CD4-positive, alpha-beta T cell treated with Interleukin-17A for 4 hours (primary cell): ENCODE measurements at regions not wholly inside any gene's neighbourhood (a gene's known extent, or its start where the extent isn't known, plus 50 kb on each side); places are given as distances from the start of the nearest gene placed in this dataset.

Experiments
- DNase-seq: peaks from one replicate; pipeline ENCODE4 v3.0.0-alpha.2; 2020; ENCODE audit warnings: mixed read lengths

- DNase-seq: no peak
Measured at GRCh38 chr3:8261018-8261417, 240.6 kb upstream of the LMCD1 start.

DNA sequence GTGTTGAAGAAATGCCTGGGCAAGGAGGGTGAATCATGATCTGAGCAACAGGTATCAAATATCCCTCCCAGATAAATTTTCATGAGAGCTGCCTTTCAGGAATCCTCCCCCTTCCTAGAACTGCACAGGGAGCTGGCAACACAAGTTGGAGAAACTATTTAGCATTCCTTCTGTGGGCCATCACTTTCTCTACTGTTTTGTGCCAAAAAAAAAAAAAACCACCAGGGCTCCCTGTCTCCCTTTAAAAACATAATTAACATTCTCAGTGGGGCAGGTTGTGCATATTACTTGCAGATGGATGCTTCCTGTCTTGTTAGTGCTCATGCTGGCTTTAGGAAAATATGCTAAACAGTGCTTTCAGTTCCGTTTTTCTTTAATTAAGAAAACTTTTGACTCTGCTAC lies 234.9 kb upstream of the LMCD1 start:
- DNase-seq: no peak

DNA sequence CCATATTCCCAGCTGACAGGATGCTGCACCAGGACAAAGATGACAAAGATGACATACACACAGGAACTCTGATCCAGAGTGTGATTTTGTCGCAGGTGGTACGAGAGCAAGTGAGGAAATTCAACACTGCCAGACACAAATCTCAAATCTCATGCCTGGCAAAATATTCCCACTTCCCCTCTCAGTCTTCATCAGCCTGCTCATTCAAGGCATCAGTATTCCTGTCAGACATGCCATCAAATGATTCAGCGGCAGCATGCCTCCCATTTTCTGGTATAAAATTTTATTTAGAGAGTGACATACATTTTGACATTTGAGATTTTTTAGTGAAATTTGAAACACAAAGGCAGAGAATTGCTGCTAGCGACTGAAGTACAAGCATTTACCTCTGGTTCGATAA lies 228.1 kb upstream of the LMCD1 start:
- no peak for DNase-seq

DNA sequence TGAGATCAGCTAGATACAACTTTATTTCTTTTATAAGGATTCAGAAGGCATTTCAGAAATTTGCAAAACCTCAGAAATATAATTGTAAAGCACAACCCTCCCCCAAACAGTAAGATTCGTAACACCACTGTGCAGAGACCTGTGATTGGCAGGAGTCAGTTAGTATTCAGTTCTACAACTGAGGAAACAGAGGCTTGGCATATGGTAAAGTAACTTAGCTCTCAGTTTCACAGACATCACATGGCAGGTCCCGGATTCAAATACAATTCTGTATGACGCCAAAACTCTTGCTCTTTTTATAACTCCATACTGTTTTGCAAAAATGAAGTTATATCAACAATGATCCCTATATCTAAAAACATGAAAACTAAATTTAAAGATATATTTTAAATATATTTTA lies 225.6 kb upstream of the LMCD1 start:
- DNase-seq: no peak

- no peak for DNase-seq
Measured at GRCh38 chr3:8276506-8276905, 225.1 kb upstream of the LMCD1 start.

DNA sequence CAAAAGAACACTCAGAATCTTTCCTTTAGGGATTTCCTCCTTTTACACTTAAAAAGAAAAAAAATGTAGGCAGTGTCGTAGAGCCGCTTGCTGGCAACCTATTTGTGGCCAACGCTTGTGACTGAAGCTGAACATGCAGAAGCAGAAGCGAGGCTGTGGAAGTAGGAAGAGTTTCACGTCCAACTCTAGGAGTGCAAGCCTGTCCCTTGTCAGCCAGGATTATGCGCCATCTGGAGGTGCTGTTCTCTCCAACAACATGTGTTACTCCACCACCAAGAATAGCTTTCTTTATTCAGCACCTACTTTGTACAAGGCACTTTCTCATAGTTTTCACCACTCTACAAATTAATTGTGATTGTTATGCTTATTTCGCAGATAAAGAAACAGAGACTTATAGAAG lies 223.2 kb upstream of the LMCD1 start:
- no peak for DNase-seq

- DNase-seq: no peak
Measured at GRCh38 chr3:8279476-8279875, 222.1 kb upstream of the LMCD1 start.

DNA sequence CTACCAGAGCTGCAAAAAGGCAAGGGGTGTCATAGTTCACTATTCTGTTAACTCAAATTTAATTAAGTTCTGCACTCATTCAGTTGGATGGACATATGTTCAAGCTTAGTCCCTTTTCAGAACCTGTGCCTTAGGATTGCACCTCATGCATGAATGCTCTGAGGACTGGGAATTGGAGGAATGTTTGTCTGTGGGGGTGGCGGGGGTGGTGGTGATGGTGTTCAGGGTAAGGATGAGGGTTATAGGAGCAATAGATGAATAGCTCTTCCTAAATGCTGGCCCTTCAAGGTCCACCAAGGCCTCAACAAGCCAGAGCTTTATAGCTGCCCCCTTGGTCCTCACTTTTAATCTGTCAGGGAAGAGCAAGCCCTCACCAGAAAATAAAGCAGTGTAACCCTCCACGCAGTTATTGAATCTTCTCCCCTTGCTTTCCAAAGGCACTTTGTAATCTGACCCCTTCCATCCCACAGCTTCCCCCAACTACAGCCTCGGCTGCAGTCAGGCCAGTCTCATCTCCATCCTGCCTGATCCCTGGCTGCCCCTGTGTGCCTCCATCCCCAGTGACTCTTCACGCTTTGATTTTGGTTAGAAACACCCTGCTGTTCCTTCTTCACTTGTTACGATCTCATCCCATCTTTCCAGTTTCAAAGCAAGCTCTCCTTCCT lies 221.6 kb upstream of the LMCD1 start:
- no peak for DNase-seq

GRCh38 chr3:8282541-8283165 lies 219.0 kb upstream of the LMCD1 start:
- DNase-seq: no peak

GRCh38 chr3:8283193-8283592 lies 218.4 kb upstream of the LMCD1 start:
- no peak for DNase-seq

- DNase-seq: no peak
Measured at GRCh38 chr3:8286086-8286485, 215.5 kb upstream of the LMCD1 start.

- DNase-seq: no peak
Measured at GRCh38 chr3:8286749-8287148, 214.9 kb upstream of the LMCD1 start.

GRCh38 chr3:8290611-8291010 lies 211.0 kb upstream of the LMCD1 start:
- DNase-seq: no peak

- DNase-seq: no peak
Measured at GRCh38 chr3:8296461-8296860, 205.2 kb upstream of the LMCD1 start.

DNA sequence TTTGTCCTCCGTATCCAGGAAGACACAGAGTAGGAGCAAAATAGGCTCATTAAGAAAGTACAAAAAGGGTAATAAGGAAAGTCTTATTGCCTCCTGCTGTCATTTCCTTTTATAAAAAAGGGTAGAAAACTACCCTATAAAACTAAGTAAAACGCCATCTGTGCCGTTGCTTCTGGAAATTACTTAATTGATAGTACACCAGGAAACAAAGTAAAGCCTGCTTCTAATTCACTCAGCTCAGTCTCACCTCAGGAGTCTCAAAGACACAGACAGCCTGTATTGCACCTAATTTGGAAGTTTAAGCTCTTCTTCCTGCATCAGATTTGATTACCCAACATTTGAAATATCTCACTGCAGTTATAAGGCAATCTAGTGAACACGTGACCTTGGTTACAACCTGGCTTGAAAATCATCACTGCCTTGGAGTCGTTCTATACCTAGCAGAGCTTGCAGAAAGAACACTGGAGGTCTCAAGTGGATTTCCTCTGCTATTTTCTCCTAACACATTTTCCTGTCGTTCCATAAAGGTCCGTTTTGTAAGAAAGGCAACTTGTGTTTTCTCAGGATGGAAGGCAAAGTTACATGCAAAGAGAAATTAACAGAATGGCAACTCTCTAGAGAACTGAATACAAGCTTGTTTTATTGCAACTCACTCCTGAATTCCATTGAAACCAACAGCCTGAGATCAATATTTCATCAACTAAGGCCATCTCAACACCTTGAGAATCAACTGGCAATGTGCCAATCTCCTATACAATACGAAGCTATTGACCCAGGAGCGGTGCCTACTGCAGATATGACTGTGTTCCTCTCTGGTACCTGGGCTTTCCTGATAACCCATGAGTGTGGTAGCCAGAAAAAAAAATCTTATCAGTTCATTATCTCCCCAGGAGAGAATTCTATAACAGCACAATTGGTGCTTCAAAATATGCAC lies 203.3 kb upstream of the LMCD1 start:
- DNase-seq: no peak

GRCh38 chr3:8301977-8302735 lies 199.5 kb upstream of the LMCD1 start:
- no peak for DNase-seq

GRCh38 chr3:8303466-8303865 lies 198.2 kb upstream of the LMCD1 start:
- no peak for DNase-seq

- DNase-seq: no peak
Measured at GRCh38 chr3:8305371-8305770, 196.3 kb upstream of the LMCD1 start.

DNA sequence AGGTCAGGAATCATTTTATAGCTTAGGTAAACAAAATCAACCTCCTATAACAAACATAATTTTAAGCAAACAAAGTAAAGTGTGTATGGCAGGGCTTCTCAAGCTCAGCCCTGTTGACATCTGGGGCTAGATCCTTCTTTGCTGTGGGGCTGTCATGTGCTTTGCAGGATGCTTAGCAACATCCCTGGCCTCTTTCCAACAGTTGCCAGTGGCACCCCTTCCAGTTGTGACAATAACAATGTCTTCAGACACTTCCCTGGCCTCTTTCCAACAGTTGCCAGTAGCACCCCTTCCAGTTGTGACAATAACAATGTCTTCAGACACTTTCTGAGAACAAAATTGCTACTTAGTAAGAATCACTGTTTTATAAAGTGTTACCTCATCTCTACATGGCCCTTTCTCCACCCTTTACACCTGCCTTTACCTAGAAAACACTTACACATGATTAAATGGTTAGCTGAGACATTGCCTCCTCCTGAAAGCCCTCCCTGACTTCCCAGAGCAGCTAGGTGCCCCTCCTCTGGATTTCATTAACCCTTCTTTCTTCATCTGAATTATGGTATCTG lies 194.0 kb upstream of the LMCD1 start:
- DNase-seq: no peak

GRCh38 chr3:8311321-8311720 lies 190.3 kb upstream of the LMCD1 start:
- DNase-seq: no peak

DNA sequence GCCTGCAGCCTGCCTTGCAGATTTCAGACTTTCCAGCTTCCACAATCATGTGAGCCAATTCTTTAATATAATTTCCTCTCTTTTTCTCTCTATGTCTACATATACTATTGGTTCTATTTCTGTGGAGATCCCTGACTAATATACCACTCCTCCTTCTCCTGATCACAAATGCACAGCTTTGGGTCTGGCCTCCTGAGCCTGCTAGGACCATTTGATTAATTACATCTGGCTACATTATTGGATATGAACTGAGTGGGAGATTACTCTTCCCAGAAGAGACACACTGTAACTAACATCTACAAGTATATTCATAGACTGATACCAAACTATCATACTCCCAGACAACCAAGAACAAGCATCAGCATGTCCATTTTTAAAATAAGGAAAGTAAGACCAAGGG lies 188.9 kb upstream of the LMCD1 start:
- no peak for DNase-seq

- DNase-seq: no peak
Measured at GRCh38 chr3:8313560-8314267, 187.9 kb upstream of the LMCD1 start.
